H1 (cell line): ENCODE measurements at regions not wholly inside any gene's neighbourhood (a gene's known extent, or its start where the extent isn't known, plus 50 kb on each side); places are given as distances from the start of the nearest gene placed in this dataset.

Experiments
- ASH2L ChIP-seq: fragments of 200-600, 300-600 bp; sonication (generic); IDR thresholded peaks from one replicate; pipeline ENCODE4 v1.7.1; 2017; ENCODE audit warnings: low read length
- EZH2 ChIP-seq: fragments of 200-600 bp; sonication (generic); IDR thresholded peaks from 2 replicates; pipeline ENCODE4 v1.7.1; 2012; ENCODE audit warnings: low read depth, mild to moderate bottlenecking, moderate library complexity, low read length, inconsistent platforms; ENCODE audit not compliant: severe bottlenecking

- TF ChIP-seq EZH2 (no peak), ASH2L (no peak)
Observed at GRCh38 chr5:20536341-20536740, 548.3 kb upstream of the CDH18 start (continued).
